Gastroesophageal sphincter (tissue), 4 donors: ENCODE measurements at regions not wholly inside any gene's neighbourhood (a gene's known extent, or its start where the extent isn't known, plus 50 kb on each side); places are given as distances from the start of the nearest gene placed in this dataset.

Source experiments
- ATAC-seq: fragments of 150-250 bp; one replicate; pipeline ENCODE4 v1.9.1; 2016; ENCODE audit warnings: mild to moderate bottlenecking, moderate library complexity
- H3K27ac ChIP-seq, 4 donors: fragments of 200-600 bp; sonication (generic) in 3 of 4; 1 replicate in 3 of 4; 2 replicates in 1 of 4; pipeline ENCODE4 v1.5.1; 2016 to 2019
- H3K27me3 ChIP-seq: fragments of 200-600 bp; sonication (generic); one replicate; pipeline ENCODE4 v1.5.1; 2019
- H3K36me3 ChIP-seq, 2 donors: fragments of 200-600 bp; sonication (generic); one replicate each; pipeline ENCODE4 v1.5.1; 2019; ENCODE audit warnings: control low read depth in 1 of 2
- H3K4me1 ChIP-seq, 3 donors: fragments of 200-600 bp; sonication (generic); 1 replicate in 2 of 3; 2 replicates in 1 of 3; pipeline ENCODE4 v1.5.1; 2016 to 2019; ENCODE audit warnings: control low read depth in 2 of 3
- H3K4me3 ChIP-seq, 2 donors: fragments of 200-600 bp; sonication (generic); one replicate each; pipeline ENCODE4 v1.5.1; 2019; ENCODE audit warnings: mild to moderate bottlenecking in 1 of 2, moderate library complexity in 1 of 2
- H3K9me3 ChIP-seq, 3 donors: fragments of 200-600 bp; sonication (generic); one replicate each; pipeline ENCODE4 v1.5.1; 2017 to 2019; ENCODE audit warnings: control low read depth in 2 of 3
- EP300 ChIP-seq: sonication (generic); formaldehyde crosslinking; IDR thresholded peaks from one replicate; pipeline ENCODE4 v1.6.1; 2017; ENCODE audit warnings: antibody characterized with exemption, mild to moderate bottlenecking
- POLR2A ChIP-seq, 2 donors: fragments of 450-650 bp; IDR thresholded peaks; one replicate each; pipeline ENCODE4 v1.6.1; 2017; ENCODE audit warnings: antibody characterized with exemption in 2 of 2, mild to moderate bottlenecking in 2 of 2, moderate library complexity in 1 of 2
- POLR2AphosphoS5 ChIP-seq: sonication (generic); formaldehyde crosslinking; IDR thresholded peaks from one replicate; pipeline ENCODE4 v1.6.1; 2017; ENCODE audit warnings: antibody characterized with exemption
- WGBS, 2 donors: methylation state at CpG; one replicate each; pipeline ENCODE4 v1.1.5; 2018; ENCODE audit warnings: low coverage in 1 of 2; 5-methylcytosine and 5-hydroxymethylcytosine counted together
- TF ChIP-seq, protein P1 (sequence below), 4 experiments: fragments of 200-600 bp in 2 of 4; fragments of 450-650 bp in 2 of 4; sonication (generic) in 1 of 4; IDR thresholded peaks; one replicate each; pipeline ENCODE4 v1.5.1; 2017 to 2019; ENCODE audit warnings: antibody characterized with exemption in 4 of 4, mild to moderate bottlenecking in 2 of 4, moderate library complexity in 2 of 4

DNA sequence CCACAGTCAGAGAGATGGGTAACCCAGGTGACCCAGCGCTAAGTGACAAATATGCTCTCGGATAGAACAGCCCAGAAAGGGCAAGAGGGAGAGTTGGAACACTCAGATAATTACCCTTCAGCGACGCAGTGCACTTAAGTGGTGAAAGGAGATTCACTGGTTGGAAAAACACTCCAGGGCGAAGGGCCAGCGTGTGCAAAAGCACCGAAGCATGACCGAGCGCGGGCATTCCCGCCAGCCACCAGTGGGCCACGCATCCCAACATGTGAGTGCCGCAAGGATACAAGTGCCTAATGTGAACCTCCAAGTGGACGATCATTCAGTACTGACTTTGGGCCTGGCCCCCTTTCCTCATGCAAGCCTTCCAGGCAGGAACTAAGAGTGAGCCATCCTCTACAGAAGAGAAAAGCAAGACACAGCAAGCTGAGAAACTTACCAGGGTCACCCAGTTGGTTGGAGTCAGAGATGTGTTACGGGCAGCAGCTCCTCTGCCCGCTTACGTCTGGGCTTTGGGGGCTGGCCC is 258.4 kb downstream of the C16orf95 start:
- H3K9me3 ChIP-seq, result peaks cover 0 to 9% (median 0%) of the 10 kb centered on the region in 3 donors
- H3K27ac ChIP-seq, result no peak overlapping the region
- H3K4me1 ChIP-seq, result peaks cover 0 to 4% (median 0%) of the 10 kb centered on the region in 3 donors
- no peak for ATAC-seq
- H3K27me3 ChIP-seq, result peaks cover 77% of the 10 kb centered on the region
- no peaks in the 10 kb centered on the region for H3K36me3 ChIP-seq
- no peak for TF ChIP-seq EP300
- TF ChIP-seq, protein P1, sequence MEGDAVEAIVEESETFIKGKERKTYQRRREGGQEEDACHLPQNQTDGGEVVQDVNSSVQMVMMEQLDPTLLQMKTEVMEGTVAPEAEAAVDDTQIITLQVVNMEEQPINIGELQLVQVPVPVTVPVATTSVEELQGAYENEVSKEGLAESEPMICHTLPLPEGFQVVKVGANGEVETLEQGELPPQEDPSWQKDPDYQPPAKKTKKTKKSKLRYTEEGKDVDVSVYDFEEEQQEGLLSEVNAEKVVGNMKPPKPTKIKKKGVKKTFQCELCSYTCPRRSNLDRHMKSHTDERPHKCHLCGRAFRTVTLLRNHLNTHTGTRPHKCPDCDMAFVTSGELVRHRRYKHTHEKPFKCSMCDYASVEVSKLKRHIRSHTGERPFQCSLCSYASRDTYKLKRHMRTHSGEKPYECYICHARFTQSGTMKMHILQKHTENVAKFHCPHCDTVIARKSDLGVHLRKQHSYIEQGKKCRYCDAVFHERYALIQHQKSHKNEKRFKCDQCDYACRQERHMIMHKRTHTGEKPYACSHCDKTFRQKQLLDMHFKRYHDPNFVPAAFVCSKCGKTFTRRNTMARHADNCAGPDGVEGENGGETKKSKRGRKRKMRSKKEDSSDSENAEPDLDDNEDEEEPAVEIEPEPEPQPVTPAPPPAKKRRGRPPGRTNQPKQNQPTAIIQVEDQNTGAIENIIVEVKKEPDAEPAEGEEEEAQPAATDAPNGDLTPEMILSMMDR (IDR thresholded peaks at IDR 0.05), result no peak
- TF ChIP-seq POLR2A (IDR thresholded peaks at IDR 0.05), result no peak
- no peak for TF ChIP-seq POLR2AphosphoS5
- no peak overlapping the region for H3K4me3 ChIP-seq
- WGBS, 2 donors, result 93 to 97% methylated on average over 15 to 17 of the region's 17 CpGs

GRCh38 chr16:87060034-87060986 is 256.9 kb downstream of the C16orf95 start:
- no peaks in the 10 kb centered on the region for H3K9me3 ChIP-seq
- H3K27ac ChIP-seq, result no peak overlapping the region
- H3K4me3 ChIP-seq, result no peak overlapping the region
- TF ChIP-seq EP300, result no peak
- TF ChIP-seq POLR2AphosphoS5, result no peak
- TF ChIP-seq POLR2A (IDR thresholded peaks at IDR 0.05), result no peak
- TF ChIP-seq, protein P1 (IDR thresholded peaks at IDR 0.05), result no peak
- no peak for ATAC-seq
- 36 to 51% methylated on average over 8 to 11 of the region's 16 CpGs for WGBS, 2 donors
- peaks cover 70% of the 10 kb centered on the region for H3K27me3 ChIP-seq
- H3K36me3 ChIP-seq, result no peaks in the 10 kb centered on the region
- H3K4me1 ChIP-seq, result peaks cover 0 to 4% (median 0%) of the 10 kb centered on the region in 3 donors

DNA sequence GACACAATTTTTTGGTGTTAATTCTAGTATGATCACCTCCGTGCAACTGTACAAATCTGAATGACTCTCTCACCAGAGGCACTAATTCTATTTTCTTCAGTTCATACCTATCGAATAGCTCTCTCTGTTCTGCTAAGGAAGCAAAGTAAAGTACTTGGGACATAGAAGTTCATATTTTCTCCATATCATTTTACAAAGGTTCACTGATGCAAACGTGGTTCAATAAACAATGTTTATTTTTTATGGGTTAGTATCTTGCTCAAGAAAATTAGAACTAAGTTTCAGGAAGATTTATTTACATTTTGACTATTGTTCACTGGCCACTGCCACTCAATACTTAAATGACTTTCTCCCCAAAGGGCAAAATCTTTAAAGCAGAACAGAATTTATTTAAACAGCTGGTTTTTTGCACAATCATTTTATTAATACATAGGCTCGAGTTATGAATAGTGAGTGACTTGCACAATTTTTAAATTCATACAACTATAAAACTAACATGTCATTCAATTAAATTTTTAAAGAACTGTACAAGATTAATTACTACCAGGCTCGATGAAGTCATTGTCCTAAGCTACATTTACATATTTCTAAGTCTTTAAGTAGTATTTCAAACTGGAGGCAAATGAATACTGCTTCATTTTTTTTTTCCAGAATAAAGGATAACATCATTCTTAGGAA is 255.8 kb downstream of the C16orf95 start:
- Histone ChIP-seq H3K9me3 (no peaks in the 10 kb centered on the region), H3K4me1 (peaks cover 0 to 4% (median 0%) of the 10 kb centered on the region in 3 donors), H3K27me3 (peaks cover 71% of the 10 kb centered on the region), H3K4me3 (no peak overlapping the region), H3K36me3 (no peaks in the 10 kb centered on the region), H3K27ac (no peak overlapping the region)
- no peak for ATAC-seq
- WGBS, 2 donors, result 49 to 54% methylated on average over 4 to 5 of the region's 5 CpGs
- TF ChIP-seq EP300, result no peak
- TF ChIP-seq, protein P1 (IDR thresholded peaks at IDR 0.05), result no peak
- TF ChIP-seq POLR2AphosphoS5, result no peak
- no peak for TF ChIP-seq POLR2A (IDR thresholded peaks at IDR 0.05)

- H3K36me3 ChIP-seq, result no peaks in the 10 kb centered on the region
- peaks cover 70% of the 10 kb centered on the region for H3K27me3 ChIP-seq
- ATAC-seq, result peak; percentile 50
- H3K4me1 ChIP-seq, result peaks cover 0 to 4% (median 0%) of the 10 kb centered on the region in 3 donors
- no peak overlapping the region for H3K4me3 ChIP-seq
- TF ChIP-seq POLR2AphosphoS5 (no peak), EP300 (no peak), POLR2A (IDR thresholded peaks at IDR 0.05) (no peak)
- TF ChIP-seq, protein P1 (IDR thresholded peaks at IDR 0.05), result peak; percentile 42 to 83 (median 59)
- H3K27ac ChIP-seq, result no peak overlapping the region
- 17 to 59% methylated on average over 6 to 20 of the region's 26 CpGs for WGBS, 2 donors
- no peaks in the 10 kb centered on the region for H3K9me3 ChIP-seq
Observed at GRCh38 chr16:87062569-87063442, 254.4 kb downstream of the C16orf95 start.
